C1 segment of cervical spinal cord (tissue), 14 donors: ENCODE measurements at regions not wholly inside any gene's neighbourhood (a gene's known extent, or its start where the extent isn't known, plus 50 kb on each side); places are given as distances from the start of the nearest gene placed in this dataset.

ENCODE experiments used
- DNase-seq, 14 donors: peaks; one replicate each; lab custom pipeline; 2025; lab: John Stamatoyannopoulos, UW

GRCh38 chr4:23337292-23337691 is 552.6 kb downstream of the PPARGC1A start:
- DNase-seq, result no peak

- DNase-seq, result no peak
Measured at GRCh38 chr4:23333946-23334878, 555.6 kb downstream of the PPARGC1A start.

DNA sequence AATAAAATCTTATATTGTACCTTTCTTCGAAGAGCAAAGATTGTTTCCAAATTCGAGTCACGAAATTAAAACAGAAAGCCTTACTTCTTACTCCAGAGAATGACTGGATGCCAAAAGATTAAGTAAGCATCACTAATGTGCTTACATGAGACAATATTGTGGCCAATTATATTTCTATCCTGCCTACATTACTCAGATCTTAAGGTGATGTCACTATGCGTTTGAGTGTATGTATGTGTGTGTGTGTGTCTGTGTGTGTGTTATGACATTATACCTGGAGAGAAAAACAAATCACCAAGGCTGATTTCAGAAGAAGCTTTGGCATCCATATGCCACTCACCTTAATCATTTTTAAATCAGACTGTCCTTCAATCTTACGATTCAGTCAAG is 556.3 kb downstream of the PPARGC1A start:
- DNase-seq, result no peak

GRCh38 chr4:23332313-23332712 is 557.5 kb downstream of the PPARGC1A start:
- DNase-seq, result no peak

DNA sequence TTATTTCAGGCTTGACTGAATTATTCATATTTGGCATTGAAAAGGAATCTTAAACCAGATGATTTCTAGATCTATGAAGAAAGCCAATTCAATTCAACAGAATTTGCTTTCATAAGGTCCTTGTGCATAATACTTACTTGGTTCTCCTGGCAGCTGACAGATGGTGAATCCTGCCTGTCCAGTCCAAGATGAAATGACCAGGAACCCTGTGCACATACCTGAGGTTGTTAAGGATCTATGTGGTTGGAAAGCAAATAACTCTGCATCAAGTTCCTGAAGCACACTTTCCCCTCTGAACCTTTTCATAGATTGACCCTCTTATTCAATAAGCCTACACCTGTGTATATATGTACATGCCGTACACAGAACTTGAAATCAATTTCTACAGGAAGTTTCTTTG is 562.7 kb downstream of the PPARGC1A start:
- DNase-seq, result no peak

DNA sequence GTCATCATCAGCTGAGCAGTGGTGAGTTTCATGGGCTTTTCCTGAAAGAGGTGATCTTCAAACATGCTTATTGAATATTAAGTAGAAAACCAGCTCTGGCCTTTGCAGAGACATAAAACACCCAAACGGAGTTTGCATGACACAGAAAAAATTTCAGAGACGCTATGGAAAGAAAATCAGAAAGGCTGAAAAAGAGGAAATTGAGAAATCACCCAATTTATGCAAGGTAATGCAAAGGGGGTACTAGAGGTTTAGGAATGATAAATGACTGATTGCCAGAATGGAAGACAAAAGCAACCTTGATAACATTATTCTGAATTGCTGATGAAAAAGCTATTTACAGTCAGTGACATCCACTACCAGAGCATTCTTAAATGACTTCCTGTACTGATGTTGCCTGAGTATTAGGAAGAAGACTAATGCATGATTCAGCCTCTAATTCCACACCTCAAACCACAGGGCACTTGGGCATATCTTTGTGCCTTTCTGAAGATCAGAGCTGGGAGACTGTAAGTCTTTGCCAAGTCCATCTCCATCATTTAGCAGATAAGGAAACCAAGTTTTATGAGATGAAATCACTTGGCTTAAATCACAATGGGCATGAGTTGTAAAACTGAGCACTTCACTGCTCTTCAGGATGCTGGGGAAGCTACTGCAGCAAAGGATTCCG is 565.7 kb downstream of the PPARGC1A start:
- no peak for DNase-seq

GRCh38 chr4:23323436-23323835 is 566.4 kb downstream of the PPARGC1A start:
- no peak for DNase-seq

GRCh38 chr4:23322732-23323131 is 567.1 kb downstream of the PPARGC1A start:
- no peak for DNase-seq

GRCh38 chr4:23320931-23321587 is 568.8 kb downstream of the PPARGC1A start:
- no peak for DNase-seq

DNA sequence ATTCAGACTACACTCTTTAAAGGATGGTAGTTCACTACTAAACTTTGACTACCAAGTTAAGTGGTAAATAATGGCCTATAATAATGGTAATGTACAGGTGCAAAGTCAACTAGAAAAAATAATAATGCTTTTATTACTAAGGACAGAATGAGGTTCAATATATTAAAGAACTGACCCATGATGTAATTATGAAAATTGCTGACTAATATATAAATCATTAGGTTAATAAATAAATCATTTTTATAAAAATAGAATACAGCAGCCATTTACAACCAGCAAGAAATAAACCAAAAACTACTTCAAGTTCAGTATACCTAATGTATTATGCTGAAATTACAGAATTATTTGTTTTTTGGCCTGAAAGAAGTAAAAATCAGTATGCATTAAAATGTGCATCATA is 577.2 kb downstream of the PPARGC1A start:
- no peak for DNase-seq

GRCh38 chr4:23311983-23312382 is 577.9 kb downstream of the PPARGC1A start:
- DNase-seq, result no peak

GRCh38 chr4:23305026-23305425 is 584.8 kb downstream of the PPARGC1A start:
- DNase-seq, result no peak

DNA sequence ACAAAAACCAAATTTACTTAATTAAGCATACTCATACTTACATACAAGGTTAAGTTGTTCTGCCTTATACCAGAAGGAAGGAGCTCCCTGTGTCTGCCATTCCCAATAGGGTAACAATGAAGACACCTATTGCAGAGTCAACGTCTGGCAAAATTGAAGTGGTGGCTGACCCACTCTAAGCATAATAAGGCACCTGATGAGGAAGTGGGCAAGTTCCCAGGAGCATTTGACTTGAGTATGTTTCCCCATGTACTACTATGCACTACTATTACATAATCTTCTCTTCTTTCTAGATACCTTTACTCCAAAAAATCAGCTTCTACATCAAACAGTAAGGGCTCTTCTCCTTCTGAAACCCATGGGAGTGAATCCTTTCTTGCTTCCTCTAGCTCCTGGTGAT is 591.5 kb downstream of the PPARGC1A start:
- DNase-seq, result no peak

DNA sequence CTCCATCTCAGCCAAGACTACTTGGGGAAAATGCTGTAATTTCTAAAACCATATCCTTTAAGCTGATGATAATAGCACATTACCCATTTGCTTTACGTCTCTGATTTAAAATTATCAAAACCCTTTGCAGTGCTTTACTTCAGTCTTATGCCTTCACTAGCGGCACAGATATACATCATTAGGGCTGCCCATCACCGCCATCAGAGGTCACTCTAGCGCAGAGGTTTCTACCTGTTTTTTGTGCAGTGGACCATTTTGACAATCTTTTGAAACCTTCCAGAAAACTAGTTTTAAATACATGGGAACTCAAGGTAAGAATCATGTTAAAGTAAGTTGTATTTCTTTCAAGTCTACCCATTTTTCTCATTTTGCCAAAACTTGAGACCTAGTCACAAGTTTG is 592.5 kb downstream of the PPARGC1A start:
- DNase-seq, result no peak

DNA sequence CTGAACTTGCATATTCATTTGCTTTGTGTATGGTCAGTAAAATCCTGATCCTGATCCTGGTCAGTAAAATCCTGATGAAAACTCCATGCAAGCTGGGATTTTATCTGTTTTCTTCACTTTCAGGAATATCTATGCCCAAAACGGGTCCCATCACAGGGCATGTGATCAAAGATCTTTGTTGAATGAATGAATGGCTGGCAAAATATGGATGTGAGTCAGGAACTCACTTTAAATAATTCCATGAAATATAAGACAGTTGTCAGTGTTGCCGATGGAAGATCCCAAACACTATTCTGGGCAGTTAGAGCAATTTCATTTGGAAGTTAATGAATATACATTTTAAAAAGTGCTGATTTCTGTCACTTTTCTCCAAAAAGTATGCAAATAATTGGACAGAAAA is 598.4 kb downstream of the GBA3 start:
- DNase-seq, result no peak

- no peak for DNase-seq
Measured at GRCh38 chr4:23290656-23291055, 597.9 kb downstream of the GBA3 start.

GRCh38 chr4:23279377-23279986 is 586.7 kb downstream of the GBA3 start:
- DNase-seq, result no peak

- DNase-seq, result no peak
Measured at GRCh38 chr4:23278845-23279244, 586.1 kb downstream of the GBA3 start.

DNA sequence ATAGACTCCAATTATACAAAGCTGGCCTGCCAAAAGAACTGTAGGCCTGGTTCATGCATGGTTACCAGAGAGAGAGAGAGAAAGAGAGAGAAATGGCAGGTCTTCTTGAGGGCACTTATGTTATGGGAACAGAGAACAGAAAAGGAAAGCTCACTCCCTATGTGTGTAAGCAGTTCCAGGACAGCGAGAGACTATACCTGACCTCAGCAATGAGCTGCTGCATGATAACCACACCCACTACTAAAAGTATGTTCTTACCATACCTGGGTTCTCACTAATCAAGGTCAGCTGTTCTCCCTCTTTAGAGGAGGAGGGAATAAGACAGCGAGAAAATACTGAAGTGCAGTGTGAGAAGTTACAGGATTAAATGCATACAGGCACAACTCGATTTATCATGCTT is 583.3 kb downstream of the GBA3 start:
- no peak for DNase-seq

DNA sequence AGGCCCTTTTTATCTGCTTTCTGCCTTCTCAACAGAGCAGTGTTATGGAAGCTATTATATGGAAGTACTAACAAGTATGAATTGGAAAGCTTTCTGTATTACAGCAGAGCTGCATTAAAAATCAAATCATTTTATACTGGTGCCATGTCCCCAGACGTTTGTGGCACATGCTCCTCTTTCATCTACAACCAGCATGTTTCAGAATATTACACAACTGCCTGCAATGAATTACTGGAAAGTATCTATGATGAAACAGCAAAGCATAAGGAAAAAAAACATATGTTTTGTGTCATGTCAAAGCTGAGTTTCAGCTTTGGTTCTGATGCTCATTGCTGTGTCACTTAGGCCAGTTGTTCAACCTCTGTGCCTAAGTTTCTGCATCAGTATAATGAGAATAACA is 576.8 kb downstream of the GBA3 start:
- no peak for DNase-seq

DNA sequence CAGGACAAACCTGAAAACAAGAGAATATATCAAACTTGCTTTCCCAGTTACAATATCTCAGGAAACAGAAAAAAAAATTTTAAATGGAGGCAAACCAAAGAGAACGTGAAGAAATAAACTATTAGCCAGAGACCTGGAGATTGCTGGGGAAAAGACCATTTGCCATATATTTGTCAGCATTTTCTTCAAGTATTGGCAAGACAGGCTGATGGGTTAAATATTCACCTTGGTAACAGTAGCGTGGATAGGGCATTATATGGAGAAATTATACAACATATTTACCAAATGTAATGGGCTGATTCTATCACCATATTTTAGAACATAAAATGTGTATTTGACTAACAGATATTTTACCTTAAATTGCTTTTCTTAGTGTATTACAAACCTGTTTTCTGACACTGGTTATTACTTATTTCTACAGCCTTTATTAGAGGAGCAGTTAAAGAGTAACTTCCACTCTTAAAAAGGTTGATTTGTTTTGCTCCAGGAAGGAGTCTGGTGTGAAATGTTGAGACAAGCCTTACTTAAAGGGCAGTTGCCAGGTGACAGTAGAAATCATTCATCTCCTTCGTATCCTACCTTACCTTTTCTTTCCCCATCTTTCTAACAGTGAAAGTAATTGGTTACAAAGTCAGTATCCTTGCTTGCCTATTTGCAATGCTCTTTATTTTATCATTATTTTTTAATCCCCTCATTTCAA is 575.5 kb downstream of the GBA3 start:
- no peak for DNase-seq

DNA sequence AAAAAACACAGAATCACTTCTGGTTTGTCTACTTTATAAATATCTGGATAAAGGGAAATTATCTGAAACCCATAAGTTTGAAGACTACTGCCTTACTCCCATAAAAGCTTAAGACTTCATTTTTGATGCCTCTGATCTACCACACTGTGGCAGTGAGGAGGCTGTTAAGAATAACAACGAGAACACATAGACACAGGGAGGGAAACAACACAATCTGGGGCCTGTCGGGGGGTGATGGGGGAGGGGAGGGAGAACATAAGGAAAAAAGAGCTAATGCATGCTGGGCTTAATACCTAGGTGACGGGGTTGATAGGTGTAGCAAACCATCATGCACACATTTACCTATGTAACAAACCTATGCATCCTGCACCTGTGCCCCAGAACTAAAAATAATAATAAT is 573.7 kb downstream of the GBA3 start:
- no peak for DNase-seq
